Hematopoietic multipotent progenitor cell (in vitro differentiated cells): ENCODE measurements at regions not wholly inside any gene's neighbourhood (a gene's known extent, or its start where the extent isn't known, plus 50 kb on each side); places are given as distances from the start of the nearest gene placed in this dataset.

Experiments used
- DNase-seq, 3 donors: peaks; one replicate each; pipeline ENCODE4 v3.0.0-alpha.2; 2011 to 2015; ENCODE audit warnings: low read depth in 2 of 3, low spot score in 2 of 3

GRCh38 chr2:121110924-121111323 lies 174.1 kb downstream of the TFCP2L1 start:
- no peak for DNase-seq

- DNase-seq, result no peak
Observed at GRCh38 chr2:121118951-121119350, 166.1 kb downstream of the TFCP2L1 start.

- DNase-seq, result no peak
Observed at GRCh38 chr2:121120411-121120810, 164.6 kb downstream of the TFCP2L1 start.

GRCh38 chr2:121120991-121121390 lies 164.0 kb downstream of the TFCP2L1 start:
- no peak for DNase-seq

- no peak for DNase-seq
Observed at GRCh38 chr2:121121661-121122060, 163.3 kb downstream of the TFCP2L1 start.

GRCh38 chr2:121123268-121123667 lies 161.7 kb downstream of the TFCP2L1 start:
- DNase-seq, result no peak

GRCh38 chr2:121124330-121124729 lies 160.7 kb downstream of the TFCP2L1 start:
- DNase-seq, result no peak

GRCh38 chr2:121125350-121125749 lies 159.7 kb downstream of the TFCP2L1 start:
- no peak for DNase-seq

- DNase-seq, result peak in 2 of 3 donors; percentile 36 to 76
Observed at GRCh38 chr2:121128741-121129659, 156.0 kb downstream of the TFCP2L1 start.

GRCh38 chr2:121129692-121130091 lies 155.3 kb downstream of the TFCP2L1 start:
- DNase-seq, result no peak

- DNase-seq, result no peak
Observed at GRCh38 chr2:121130301-121130850, 154.6 kb downstream of the TFCP2L1 start.

- no peak for DNase-seq
Observed at GRCh38 chr2:121131375-121131774, 153.6 kb downstream of the TFCP2L1 start.

- no peak for DNase-seq
Observed at GRCh38 chr2:121132054-121132761, 152.8 kb downstream of the TFCP2L1 start.

GRCh38 chr2:121132762-121133107 lies 152.3 kb downstream of the TFCP2L1 start:
- no peak for DNase-seq

GRCh38 chr2:121133551-121134319 lies 151.3 kb downstream of the TFCP2L1 start:
- DNase-seq, result no peak

- DNase-seq, result no peak
Observed at GRCh38 chr2:121134728-121135127, 150.3 kb downstream of the TFCP2L1 start.

- peak in 1 of 3 donors; percentile 11 for DNase-seq
Observed at GRCh38 chr2:121135168-121135853, 149.7 kb downstream of the TFCP2L1 start.

GRCh38 chr2:121136323-121136722 lies 148.7 kb downstream of the TFCP2L1 start:
- DNase-seq, result peak in 1 of 3 donors; percentile 30

- peak in 1 of 3 donors; percentile 89 for DNase-seq
Observed at GRCh38 chr2:121137571-121137970, 147.4 kb downstream of the TFCP2L1 start.

GRCh38 chr2:121140734-121141133 lies 144.3 kb downstream of the TFCP2L1 start:
- no peak for DNase-seq
